ENCODE measurements at regions not wholly inside any gene's neighbourhood (a gene's known extent, or its start where the extent isn't known, plus 50 kb on each side); places are given as distances from the start of the nearest gene placed in this dataset.

DNA sequence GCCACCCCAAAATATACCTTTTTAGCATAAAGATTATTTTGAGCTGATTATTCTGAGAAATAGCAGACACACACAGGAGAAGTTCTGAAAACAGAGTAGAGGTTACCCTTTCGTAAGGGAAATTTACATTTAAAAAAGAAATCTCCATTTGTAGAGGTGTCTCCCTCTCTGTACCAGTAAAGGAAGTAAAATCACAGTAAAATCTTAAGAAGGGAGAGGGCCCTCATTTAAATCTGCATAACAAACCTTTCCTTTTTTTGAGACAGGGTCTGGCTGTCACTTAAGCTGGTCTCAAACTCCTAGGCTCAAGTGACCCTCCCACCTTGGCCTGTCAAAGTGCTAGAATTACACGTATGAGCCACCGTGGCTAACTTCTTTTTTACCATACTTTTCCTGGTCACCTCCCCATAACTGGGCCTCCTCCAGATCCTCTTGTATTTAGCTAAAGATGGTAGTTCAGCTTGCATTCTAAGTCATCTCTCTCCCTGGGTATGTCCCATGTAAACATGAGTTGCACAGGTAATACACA is 92.2 kb upstream of the INTU start:
- H3K27ac ChIP-seq, result no peak overlapping the region
- TF ChIP-seq, protein P1, sequence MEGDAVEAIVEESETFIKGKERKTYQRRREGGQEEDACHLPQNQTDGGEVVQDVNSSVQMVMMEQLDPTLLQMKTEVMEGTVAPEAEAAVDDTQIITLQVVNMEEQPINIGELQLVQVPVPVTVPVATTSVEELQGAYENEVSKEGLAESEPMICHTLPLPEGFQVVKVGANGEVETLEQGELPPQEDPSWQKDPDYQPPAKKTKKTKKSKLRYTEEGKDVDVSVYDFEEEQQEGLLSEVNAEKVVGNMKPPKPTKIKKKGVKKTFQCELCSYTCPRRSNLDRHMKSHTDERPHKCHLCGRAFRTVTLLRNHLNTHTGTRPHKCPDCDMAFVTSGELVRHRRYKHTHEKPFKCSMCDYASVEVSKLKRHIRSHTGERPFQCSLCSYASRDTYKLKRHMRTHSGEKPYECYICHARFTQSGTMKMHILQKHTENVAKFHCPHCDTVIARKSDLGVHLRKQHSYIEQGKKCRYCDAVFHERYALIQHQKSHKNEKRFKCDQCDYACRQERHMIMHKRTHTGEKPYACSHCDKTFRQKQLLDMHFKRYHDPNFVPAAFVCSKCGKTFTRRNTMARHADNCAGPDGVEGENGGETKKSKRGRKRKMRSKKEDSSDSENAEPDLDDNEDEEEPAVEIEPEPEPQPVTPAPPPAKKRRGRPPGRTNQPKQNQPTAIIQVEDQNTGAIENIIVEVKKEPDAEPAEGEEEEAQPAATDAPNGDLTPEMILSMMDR (IDR thresholded peaks at IDR 0.05), result no peak
- TF ChIP-seq ZFX (IDR thresholded peaks at IDR 0.05; ENCODE audit: borderline replicate concordance), result no peak

GRCh38 chr4:127545271-127545670 is 87.5 kb upstream of the INTU start:
- no peak overlapping the region for H3K27ac ChIP-seq
- TF ChIP-seq, protein P1 (IDR thresholded peaks at IDR 0.05), result no peak
- TF ChIP-seq ZFX (IDR thresholded peaks at IDR 0.05; ENCODE audit: borderline replicate concordance), result no peak

DNA sequence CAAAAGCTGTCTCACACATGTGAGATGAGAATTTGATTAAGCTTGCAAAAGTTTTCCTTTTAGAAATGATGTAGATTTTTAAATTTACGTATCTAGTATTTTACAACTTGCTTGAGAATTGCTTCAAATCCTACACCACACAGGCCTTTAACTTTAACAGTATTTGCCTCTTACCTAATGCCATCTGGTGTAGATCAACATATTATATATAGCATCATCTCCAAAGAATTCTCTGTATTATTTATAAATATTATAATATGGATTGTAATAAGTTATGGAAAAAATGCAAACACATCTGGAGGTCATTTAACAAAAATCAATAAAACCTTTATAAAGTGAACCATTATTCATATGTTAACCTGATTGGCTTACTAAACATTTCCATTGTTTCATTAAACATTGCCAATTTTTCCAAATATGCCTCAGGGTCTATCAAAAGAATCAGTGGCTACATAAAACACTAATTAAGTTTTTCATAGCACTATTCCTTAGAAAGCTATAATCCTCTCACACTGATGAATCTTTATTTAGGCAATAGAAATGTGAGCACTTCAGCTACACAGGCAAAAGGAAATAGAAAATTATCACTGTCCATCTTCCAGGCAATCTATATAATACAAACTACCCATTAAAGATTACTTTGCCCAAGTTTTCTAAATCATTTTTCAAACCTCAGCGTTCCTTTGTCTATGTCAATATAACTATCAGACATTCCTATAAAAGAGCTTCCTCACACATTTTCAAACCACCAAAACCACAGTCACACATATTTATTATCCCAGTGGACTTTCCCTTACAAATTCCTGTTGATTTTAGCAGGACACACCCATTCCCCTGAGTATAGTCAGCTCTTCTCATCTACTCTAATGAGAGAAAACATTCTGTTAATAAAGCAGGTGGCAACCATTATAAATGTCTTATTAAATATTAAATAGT is 83.5 kb upstream of the INTU start:
- H3K27ac ChIP-seq, result no peak overlapping the region
- no peak for TF ChIP-seq ZFX (IDR thresholded peaks at IDR 0.05; ENCODE audit: borderline replicate concordance)

GRCh38 chr4:127555106-127555505 is 77.7 kb upstream of the INTU start:
- H3K27ac ChIP-seq, result no peak overlapping the region
- TF ChIP-seq, protein P1 (IDR thresholded peaks at IDR 0.05), result no peak
- TF ChIP-seq ZFX (IDR thresholded peaks at IDR 0.05; ENCODE audit: borderline replicate concordance), result no peak

- H3K27ac ChIP-seq, result no peak overlapping the region
- TF ChIP-seq ZFX (IDR thresholded peaks at IDR 0.05; ENCODE audit: borderline replicate concordance), result no peak
- TF ChIP-seq, protein P1 (IDR thresholded peaks at IDR 0.05), result no peak
Measured at GRCh38 chr4:127558088-127558487, 74.7 kb upstream of the INTU start.

GRCh38 chr4:127558489-127559407 is 74.0 kb upstream of the INTU start:
- TF ChIP-seq, protein P1 (IDR thresholded peaks at IDR 0.05), result no peak
- TF ChIP-seq ZFX (IDR thresholded peaks at IDR 0.05; ENCODE audit: borderline replicate concordance), result no peak
- H3K27ac ChIP-seq, result no peak overlapping the region

DNA sequence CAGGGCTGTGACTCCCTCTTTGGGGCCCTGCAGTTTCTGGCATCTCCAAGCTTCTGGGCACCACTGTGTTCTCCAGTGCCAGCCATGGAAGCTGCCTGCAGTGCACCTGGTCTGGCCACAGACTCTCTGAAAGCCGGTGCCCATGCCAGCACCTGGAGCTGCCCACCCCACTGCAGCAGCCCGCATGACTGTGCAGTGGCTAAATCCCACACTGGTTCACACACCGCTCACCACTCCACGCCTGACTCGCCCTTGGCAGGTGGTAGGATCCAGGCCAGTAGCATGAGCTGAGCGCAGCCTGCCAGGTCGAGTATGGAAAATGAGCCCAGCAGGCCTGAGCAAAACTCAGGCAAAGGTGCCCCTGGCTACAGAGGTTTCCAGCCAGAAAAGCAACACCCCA is 72.8 kb upstream of the INTU start:
- no peak for TF ChIP-seq ZFX (IDR thresholded peaks at IDR 0.05; ENCODE audit: borderline replicate concordance)
- TF ChIP-seq, protein P1 (IDR thresholded peaks at IDR 0.05), result no peak
- no peak overlapping the region for H3K27ac ChIP-seq

All from 22Rv1 (cell line).